H9 (cell line): ENCODE measurements at regions not wholly inside any gene's neighbourhood (a gene's known extent, or its start where the extent isn't known, plus 50 kb on each side); places are given as distances from the start of the nearest gene placed in this dataset.

Experiments
- DNase-seq: peaks from one replicate; pipeline ENCODE4 v3.0.0-alpha.2; 2017
- H2AFZ ChIP-seq: one replicate; pipeline ENCODE4 v1.6.1; 2013; ENCODE audit warnings: mild to moderate bottlenecking, low read length, control low read depth, moderate library complexity
- H2AK5ac ChIP-seq: 2 replicates; pipeline ENCODE4 v1.6.1; 2013; ENCODE audit warnings: low read length, control low read depth, mixed read lengths; ENCODE audit not compliant: insufficient read length
- H2BK120ac ChIP-seq: one replicate; pipeline ENCODE4 v1.6.1; 2013; ENCODE audit warnings: low read depth, mild to moderate bottlenecking, low read length, control low read depth, inconsistent platforms; ENCODE audit not compliant: poor library complexity, severe bottlenecking
- H2BK12ac ChIP-seq: 2 replicates; pipeline ENCODE4 v1.6.1; 2013; ENCODE audit warnings: low read length, control low read depth, mixed read lengths, low read depth; ENCODE audit not compliant: insufficient read length
- H2BK15ac ChIP-seq: 2 replicates; pipeline ENCODE4 v1.6.1; 2013; ENCODE audit warnings: low read depth, low read length, control low read depth
- H2BK20ac ChIP-seq: one replicate; pipeline ENCODE4 v1.6.1; 2013; ENCODE audit warnings: low read depth, mild to moderate bottlenecking, low read length, control low read depth, inconsistent platforms; ENCODE audit not compliant: poor library complexity, severe bottlenecking
- H2BK5ac ChIP-seq: 2 replicates; pipeline ENCODE4 v1.6.1; 2013; ENCODE audit warnings: low read length, control low read depth, mixed read lengths; ENCODE audit not compliant: insufficient read length
- H3K14ac ChIP-seq: 2 replicates; pipeline ENCODE4 v1.6.1; 2013; ENCODE audit warnings: low read length, control low read depth; ENCODE audit not compliant: insufficient read depth
- H3K18ac ChIP-seq: 2 replicates; pipeline ENCODE4 v1.6.1; 2013; ENCODE audit warnings: low read depth, mild to moderate bottlenecking, mixed read lengths, low read length, control low read depth; ENCODE audit not compliant: insufficient read length
- H3K23ac ChIP-seq: 2 replicates; pipeline ENCODE4 v1.6.1; 2013; ENCODE audit warnings: low read length, control low read depth, mixed read lengths, low read depth; ENCODE audit not compliant: insufficient read length
- H3K23me2 ChIP-seq: 2 replicates; pipeline ENCODE4 v1.6.1; 2013; ENCODE audit warnings: low read depth, mild to moderate bottlenecking, mixed read lengths, low read length, control low read depth; ENCODE audit not compliant: insufficient read length, poor library complexity, severe bottlenecking
- H3K27ac ChIP-seq: 2 replicates; pipeline ENCODE4 v1.5.1; 2013; ENCODE audit warnings: low read length, control low read depth, mixed read lengths, low read depth; ENCODE audit not compliant: insufficient read length
- H3K27me3 ChIP-seq: 2 replicates; pipeline ENCODE4 v1.6.1; 2013; ENCODE audit warnings: low read length, control low read depth, inconsistent platforms; ENCODE audit not compliant: insufficient read depth
- H3K4ac ChIP-seq: 2 replicates; pipeline ENCODE4 v1.6.1; 2013; ENCODE audit warnings: low read depth, mild to moderate bottlenecking, control low read depth, inconsistent platforms, low read length, moderate library complexity
- H3K4me1 ChIP-seq: 2 replicates; pipeline ENCODE4 v1.6.1; 2013; ENCODE audit warnings: low read length, control low read depth, inconsistent platforms; ENCODE audit not compliant: insufficient read depth
- H3K4me2 ChIP-seq: 2 replicates; pipeline ENCODE4 v1.6.1; 2013; ENCODE audit warnings: low read length, control low read depth, mixed read lengths; ENCODE audit not compliant: insufficient read length, insufficient read depth
- H3K56ac ChIP-seq: 2 replicates; pipeline ENCODE4 v1.6.1; 2013; ENCODE audit warnings: low read depth, mild to moderate bottlenecking, mixed read lengths, low read length, control low read depth; ENCODE audit not compliant: insufficient read length
- H3K79me1 ChIP-seq: 2 replicates; pipeline ENCODE4 v1.6.1; 2013; ENCODE audit warnings: low read depth, mild to moderate bottlenecking, moderate library complexity, low read length, control low read depth, inconsistent platforms; ENCODE audit not compliant: insufficient read depth, poor library complexity, severe bottlenecking
- H3K79me2 ChIP-seq: 2 replicates; pipeline ENCODE4 v1.6.1; 2013; ENCODE audit warnings: low read length, control low read depth, inconsistent platforms; ENCODE audit not compliant: insufficient read depth
- H3K9ac ChIP-seq: 2 replicates; pipeline ENCODE4 v1.6.1; 2013; ENCODE audit warnings: low read length, control low read depth, mixed read lengths; ENCODE audit not compliant: insufficient read length; ENCODE audit errors: extremely low read depth
- H3K9me3 ChIP-seq: one replicate; pipeline ENCODE4 v1.6.1; 2013; ENCODE audit warnings: low read depth, low read length, inconsistent platforms; ENCODE audit not compliant: control insufficient read depth
- H3T11ph ChIP-seq: one replicate; pipeline ENCODE4 v1.6.1; 2013; ENCODE audit warnings: mild to moderate bottlenecking, low read length, control low read depth, inconsistent platforms
- H4K20me1 ChIP-seq: one replicate; pipeline ENCODE4 v1.6.1; 2013; ENCODE audit not compliant: control insufficient read depth, insufficient read length, insufficient read depth
- H4K5ac ChIP-seq: 2 replicates; pipeline ENCODE4 v1.6.1; 2013; ENCODE audit warnings: low read depth, mild to moderate bottlenecking, mixed read lengths, low read length, control low read depth; ENCODE audit not compliant: insufficient read length
- H4K8ac ChIP-seq: replicated peaks from 2 replicates; pipeline ENCODE4 v1.6.1; 2013; ENCODE audit warnings: low read length, control low read depth, mixed read lengths, low read depth; ENCODE audit not compliant: insufficient read length
- H4K91ac ChIP-seq: 2 replicates; pipeline ENCODE4 v1.6.1; 2013; ENCODE audit warnings: low read depth, mild to moderate bottlenecking, moderate library complexity, mixed read lengths, low read length, control low read depth; ENCODE audit not compliant: insufficient read length
- H3K27ac Mint-ChIP-seq, 3 experiments: 2 replicates in 2 of 3; 3 replicates in 1 of 3; pipeline ENCODE4 v1.8.0; 2020 to 2021; ENCODE audit warnings: mixed read lengths in 3 of 3, mild to moderate bottlenecking in 1 of 3, moderate library complexity in 1 of 3
- H3K27me3 Mint-ChIP-seq: 2 replicates; pipeline ENCODE4 v1.8.0; 2021; ENCODE audit warnings: low read depth, mild to moderate bottlenecking, moderate library complexity, mixed read lengths
- H3K36me3 Mint-ChIP-seq, 3 experiments: 2 replicates in 2 of 3; 3 replicates in 1 of 3; pipeline ENCODE4 v1.8.0; 2020 to 2021; ENCODE audit warnings: low read depth in 3 of 3, mixed read lengths in 3 of 3; ENCODE audit not compliant: insufficient read depth in 1 of 3
- H3K4me1 Mint-ChIP-seq, 2 experiments: 2 replicates each; pipeline ENCODE4 v1.8.0; 2020; ENCODE audit warnings: mixed read lengths in 2 of 2
- H3K4me3 Mint-ChIP-seq, 2 experiments: 2 replicates in 1 of 2; 3 replicates in 1 of 2; pipeline ENCODE4 v1.8.0; 2020 to 2021; ENCODE audit warnings: mild to moderate bottlenecking in 2 of 2, mixed read lengths in 2 of 2, moderate library complexity in 1 of 2
- H3K9me3 Mint-ChIP-seq, 2 experiments: 2 replicates in 1 of 2; 3 replicates in 1 of 2; pipeline ENCODE4 v1.8.0; 2020; ENCODE audit warnings: mild to moderate bottlenecking in 2 of 2, mixed read lengths in 2 of 2, moderate library complexity in 1 of 2
- WGBS: extraction: QIAGEN DNeasy Blood & Tissue Kit; methylation state at CpG from one replicate; pipeline ENCODE4 v1.1.7; 2013; ENCODE audit warnings: missing lambda C conversion rate, low lambda C conversion rate, mixed read lengths; ENCODE audit not compliant: insufficient read length; ENCODE audit errors: extremely low coverage; 5-methylcytosine and 5-hydroxymethylcytosine counted together
- TF ChIP-seq, protein P1 (sequence below): fragments of 200-600 bp; sonication (generic); conservative IDR thresholded peaks from 3 replicates; pipeline ENCODE4 v1.8.0; 2021; ENCODE audit warnings: antibody characterized with exemption, mild to moderate bottlenecking

- WGBS, result no CpG with 5 or more reads among the region's 29 CpGs
- Histone ChIP-seq H2AFZ (no peak overlapping the region), H2AK5ac (no peak overlapping the region), H3K27me3 (no peaks in the 10 kb centered on the region), H2BK5ac (no peak overlapping the region), H3K18ac (no peak overlapping the region), H2BK120ac (no peak overlapping the region), H4K5ac (no peak overlapping the region), H3K56ac (no peak overlapping the region), H3K23ac (no peak overlapping the region), H3K79me1 (no peaks in the 10 kb centered on the region), H2BK15ac (no peak overlapping the region), H3K23me2 (no peaks in the 10 kb centered on the region), H3K27ac (no peak overlapping the region), H3K79me2 (no peaks in the 10 kb centered on the region), H3K4ac (no peak overlapping the region), H4K20me1 (no peaks in the 10 kb centered on the region), H2BK12ac (no peak overlapping the region), H4K8ac (no peak overlapping the region), H3K4me2 (no peak overlapping the region), H2BK20ac (no peak overlapping the region), H3K4me1 (no peaks in the 10 kb centered on the region), H3T11ph (no peak overlapping the region), H3K9ac (no peak overlapping the region), H4K91ac (no peak overlapping the region), H3K9me3 (no peaks in the 10 kb centered on the region), H3K14ac (no peak overlapping the region)
- H3K9me3 Mint-ChIP-seq, result no peaks in the 10 kb centered on the region; a peak in 1 of 5 replicates
- DNase-seq, result no peak
- no peak overlapping the region; a peak in 1 of 5 replicates for H3K4me3 Mint-ChIP-seq
- peaks cover 6% of the 10 kb centered on the region for H3K27me3 Mint-ChIP-seq
- no peak overlapping the region for H3K27ac Mint-ChIP-seq
- H3K4me1 Mint-ChIP-seq, result peaks cover 0 to 1% of the 10 kb centered on the region in 2 experiments; a peak in 1 of 4 replicates
- no peaks in the 10 kb centered on the region; a peak in 1 of 7 replicates for H3K36me3 Mint-ChIP-seq
- TF ChIP-seq, protein P1, sequence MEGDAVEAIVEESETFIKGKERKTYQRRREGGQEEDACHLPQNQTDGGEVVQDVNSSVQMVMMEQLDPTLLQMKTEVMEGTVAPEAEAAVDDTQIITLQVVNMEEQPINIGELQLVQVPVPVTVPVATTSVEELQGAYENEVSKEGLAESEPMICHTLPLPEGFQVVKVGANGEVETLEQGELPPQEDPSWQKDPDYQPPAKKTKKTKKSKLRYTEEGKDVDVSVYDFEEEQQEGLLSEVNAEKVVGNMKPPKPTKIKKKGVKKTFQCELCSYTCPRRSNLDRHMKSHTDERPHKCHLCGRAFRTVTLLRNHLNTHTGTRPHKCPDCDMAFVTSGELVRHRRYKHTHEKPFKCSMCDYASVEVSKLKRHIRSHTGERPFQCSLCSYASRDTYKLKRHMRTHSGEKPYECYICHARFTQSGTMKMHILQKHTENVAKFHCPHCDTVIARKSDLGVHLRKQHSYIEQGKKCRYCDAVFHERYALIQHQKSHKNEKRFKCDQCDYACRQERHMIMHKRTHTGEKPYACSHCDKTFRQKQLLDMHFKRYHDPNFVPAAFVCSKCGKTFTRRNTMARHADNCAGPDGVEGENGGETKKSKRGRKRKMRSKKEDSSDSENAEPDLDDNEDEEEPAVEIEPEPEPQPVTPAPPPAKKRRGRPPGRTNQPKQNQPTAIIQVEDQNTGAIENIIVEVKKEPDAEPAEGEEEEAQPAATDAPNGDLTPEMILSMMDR, result no peak
Observed at GRCh38 chr22:48845356-48845936, 982.2 kb downstream of the BRD1 start.
